Right cardiac atrium (tissue), 5 donors: ENCODE measurements at regions not wholly inside any gene's neighbourhood (a gene's known extent, or its start where the extent isn't known, plus 50 kb on each side); places are given as distances from the start of the nearest gene placed in this dataset.
A peak's percentile ranks its signal among the peaks of the same experiment; 100 is the strongest.

Experiments used
- ATAC-seq, 2 donors: fragments of 200-7000 bp; cut with Tn5 transposase; one replicate each; pipeline versions ENCODE4 v1.8.0 to v1.9.1; 2020; ENCODE audit warnings: moderate library complexity in 2 of 2, mild to moderate bottlenecking in 1 of 2
- DNase-seq, 3 donors: peaks; one replicate each; pipeline ENCODE4 v3.0.0-alpha.2; 2020
- H3K27ac ChIP-seq: one replicate; pipeline ENCODE4 v1.5.1; 2013; ENCODE audit warnings: mild to moderate bottlenecking, low read length, control low read depth, moderate library complexity
- H3K27me3 ChIP-seq: one replicate; pipeline ENCODE4 v1.6.1; 2013; ENCODE audit not compliant: control insufficient read depth, insufficient read depth
- H3K4me1 ChIP-seq: one replicate; pipeline ENCODE4 v1.6.1; 2013; ENCODE audit warnings: low read length; ENCODE audit not compliant: control insufficient read depth, insufficient read depth
- H3K4me3 ChIP-seq: one replicate; pipeline ENCODE4 v1.5.1; 2013; ENCODE audit warnings: low read length, control low read depth
- H3K9me3 ChIP-seq: one replicate; pipeline ENCODE4 v1.6.1; 2013; ENCODE audit warnings: low read length; ENCODE audit not compliant: control insufficient read depth
- WGBS: extraction: QIAGEN DNeasy Blood & Tissue Kit; methylation state at CpG from one replicate; pipeline ENCODE4 v1.1.7; 2013; 5-methylcytosine and 5-hydroxymethylcytosine counted together
- intact Hi-C, 4 donors: fragments of 100-400 bp; cut with DNase I; formaldehyde crosslinking; loops; one replicate each; pipeline versions ENCODE4 v1.11.0 to v1.14.0; 2022 to 2023
- donor health status: healthy with polysubstance abuse.
- donor health status: DM: no; HTN: yes; CAD: no.
- donor health status: DM: no; HTN: no; CAD: no.
- donor health status: DM: no; HTN: yes; CAD: no; lungs with severe emphysema.
- donor health status: DM: yes; HTN: yes; CAD: no.

GRCh38 chr15:94653071-94653470 lies 421.7 kb downstream of the MCTP2 start:
- DNase-seq, result no peak

GRCh38 chr15:94655249-94655880 lies 424.0 kb downstream of the MCTP2 start:
- ATAC-seq (no peak), DNase-seq (no peak)
- Histone ChIP-seq H3K4me3 (no peak overlapping the region), H3K9me3 (no peaks in the 10 kb centered on the region), H3K27me3 (no peaks in the 10 kb centered on the region), H3K27ac (no peak overlapping the region), H3K4me1 (no peaks in the 10 kb centered on the region)
- 95% methylated on average over 8 of the region's 8 CpGs for WGBS
- intact Hi-C loops, result no loop called here

More at GRCh38 chr15:94653071-94653470, 421.7 kb downstream of the MCTP2 start:
- no peak overlapping the region for H3K27ac ChIP-seq
- H3K4me1 ChIP-seq, result no peaks in the 10 kb centered on the region
- H3K9me3 ChIP-seq, result no peaks in the 10 kb centered on the region
- ATAC-seq, result no peak
- 83% methylated on average over 6 of the region's 6 CpGs for WGBS
- intact Hi-C loops, result no loop called here
- no peaks in the 10 kb centered on the region for H3K27me3 ChIP-seq
- no peak overlapping the region for H3K4me3 ChIP-seq

GRCh38 chr15:94665676-94666441 lies 434.5 kb downstream of the MCTP2 start:
- 85% methylated on average over 7 of the region's 7 CpGs for WGBS
- no peaks in the 10 kb centered on the region for H3K4me1 ChIP-seq
- intact Hi-C loops, result no loop called here
- DNase-seq, result no peak
- H3K4me3 ChIP-seq, result no peak overlapping the region
- H3K9me3 ChIP-seq, result no peaks in the 10 kb centered on the region
- ATAC-seq, result no peak
- no peaks in the 10 kb centered on the region for H3K27me3 ChIP-seq
- no peak overlapping the region for H3K27ac ChIP-seq

GRCh38 chr15:94666553-94666952 lies 435.2 kb downstream of the MCTP2 start:
- WGBS, result 79% methylated on average over 5 of the region's 5 CpGs
- intact Hi-C loops, result no loop called here
- ATAC-seq, result no peak
- no peaks in the 10 kb centered on the region for H3K27me3 ChIP-seq
- no peaks in the 10 kb centered on the region for H3K4me1 ChIP-seq
- DNase-seq, result no peak
- no peak overlapping the region for H3K27ac ChIP-seq
- no peaks in the 10 kb centered on the region for H3K9me3 ChIP-seq
- no peak overlapping the region for H3K4me3 ChIP-seq

- Histone ChIP-seq H3K4me3 (no peak overlapping the region), H3K9me3 (no peaks in the 10 kb centered on the region), H3K27ac (no peak overlapping the region), H3K27me3 (no peaks in the 10 kb centered on the region), H3K4me1 (no peaks in the 10 kb centered on the region)
- WGBS, result 98% methylated on average over 5 of the region's 5 CpGs
- ATAC-seq (no peak), DNase-seq (no peak)
- intact Hi-C loops, result no loop called here
Measured at GRCh38 chr15:94667109-94667508, 435.7 kb downstream of the MCTP2 start.

- Histone ChIP-seq H3K27ac (no peak overlapping the region), H3K9me3 (no peaks in the 10 kb centered on the region), H3K4me3 (no peak overlapping the region), H3K27me3 (no peaks in the 10 kb centered on the region), H3K4me1 (no peaks in the 10 kb centered on the region)
- DNase-seq (no peak), ATAC-seq (peak in 1 of 2 donors; percentile 61)
- intact Hi-C loops, result loop anchor here in 1 of 4 donors (10.0 kb wide), 1 partner anchor 174 kb away; no protein-coding TSS in a partner anchor
- 0% methylated on average over 3 of the region's 3 CpGs for WGBS
Measured at GRCh38 chr15:94670438-94671034, 439.2 kb downstream of the MCTP2 start.

- Histone ChIP-seq H3K4me3 (no peak overlapping the region), H3K4me1 (no peaks in the 10 kb centered on the region), H3K27ac (peak overlapping the region; percentile 2), H3K9me3 (no peaks in the 10 kb centered on the region), H3K27me3 (no peaks in the 10 kb centered on the region)
- intact Hi-C loops, result loop anchor here in 1 of 4 donors (10.0 kb wide), 1 partner anchor 173 kb away; no protein-coding TSS in a partner anchor
- WGBS, result 15% methylated on average over 8 of the region's 8 CpGs
- peak; percentile 70 to 71 for ATAC-seq
- peak in 2 of 3 donors; percentile 30 to 55 for DNase-seq
Measured at GRCh38 chr15:94671858-94672532, 440.6 kb downstream of the MCTP2 start.

GRCh38 chr15:94673801-94674200 lies 442.4 kb downstream of the MCTP2 start:
- no peaks in the 10 kb centered on the region for H3K9me3 ChIP-seq
- H3K27ac ChIP-seq, result no peak overlapping the region
- H3K4me1 ChIP-seq, result no peaks in the 10 kb centered on the region
- ATAC-seq (no peak), DNase-seq (peak in 1 of 3 donors; percentile 20)
- H3K4me3 ChIP-seq, result peak overlapping the region; percentile 3
- 81% methylated on average over 9 of the region's 9 CpGs for WGBS
- intact Hi-C loops, result loop anchor here in 1 of 4 donors (10.0 kb wide), 1 partner anchor 171 kb away; no protein-coding TSS in a partner anchor
- H3K27me3 ChIP-seq, result no peaks in the 10 kb centered on the region

GRCh38 chr15:94674296-94674695 lies 442.9 kb downstream of the MCTP2 start:
- no peak overlapping the region for H3K27ac ChIP-seq
- intact Hi-C loops, result loop anchor here in 1 of 4 donors (10.0 kb wide), 1 partner anchor 171 kb away; no protein-coding TSS in a partner anchor
- H3K9me3 ChIP-seq, result no peaks in the 10 kb centered on the region
- H3K4me1 ChIP-seq, result no peaks in the 10 kb centered on the region
- 76% methylated on average over 10 of the region's 10 CpGs for WGBS
- DNase-seq, result peak in 1 of 3 donors; percentile 32
- no peaks in the 10 kb centered on the region for H3K27me3 ChIP-seq
- peak overlapping the region; percentile 3 for H3K4me3 ChIP-seq
- no peak for ATAC-seq

GRCh38 chr15:94677202-94677790 lies 445.9 kb downstream of the MCTP2 start:
- Histone ChIP-seq H3K27me3 (no peaks in the 10 kb centered on the region), H3K4me1 (no peaks in the 10 kb centered on the region), H3K27ac (no peak overlapping the region), H3K4me3 (no peak overlapping the region), H3K9me3 (no peaks in the 10 kb centered on the region)
- no peak for DNase-seq
- intact Hi-C loops, result loop anchor here in 1 of 4 donors (10.0 kb wide), 1 partner anchor 168 kb away; no protein-coding TSS in a partner anchor
- no peak for ATAC-seq
- WGBS, result 88% methylated on average over 9 of the region's 9 CpGs
